IPS-11a (cell line): ENCODE measurements at regions not wholly inside any gene's neighbourhood (a gene's known extent, or its start where the extent isn't known, plus 50 kb on each side); places are given as distances from the start of the nearest gene placed in this dataset.

Source experiments
- H3K4me3 ChIP-seq: one replicate; pipeline ENCODE4 v1.5.1; 2013; ENCODE audit warnings: low read depth, low read length, control low read depth

GRCh38 chr18:71597219-71597618 lies 946.9 kb downstream of the CBLN2 start:
- no peak overlapping the region for H3K4me3 ChIP-seq

DNA sequence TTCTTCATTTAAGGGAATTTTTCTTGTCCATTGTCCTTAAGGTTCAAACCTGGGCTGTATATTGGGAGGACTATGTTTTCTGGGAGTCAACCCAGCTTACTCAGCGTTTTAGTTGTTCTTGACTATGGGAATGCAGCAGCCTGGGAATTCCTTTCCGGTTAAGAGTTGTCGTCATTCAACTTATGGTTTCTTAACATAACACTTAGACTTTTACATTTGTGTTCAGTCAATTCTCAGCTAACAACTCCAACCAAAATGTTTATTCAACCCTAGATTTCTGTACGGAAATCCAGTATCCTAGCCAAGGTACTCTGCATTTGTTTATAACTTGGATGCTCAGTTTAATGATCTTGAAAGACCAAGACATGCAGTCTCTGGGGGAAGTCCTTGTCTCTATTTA lies 960.9 kb downstream of the CBLN2 start:
- H3K4me3 ChIP-seq = no peak overlapping the region

DNA sequence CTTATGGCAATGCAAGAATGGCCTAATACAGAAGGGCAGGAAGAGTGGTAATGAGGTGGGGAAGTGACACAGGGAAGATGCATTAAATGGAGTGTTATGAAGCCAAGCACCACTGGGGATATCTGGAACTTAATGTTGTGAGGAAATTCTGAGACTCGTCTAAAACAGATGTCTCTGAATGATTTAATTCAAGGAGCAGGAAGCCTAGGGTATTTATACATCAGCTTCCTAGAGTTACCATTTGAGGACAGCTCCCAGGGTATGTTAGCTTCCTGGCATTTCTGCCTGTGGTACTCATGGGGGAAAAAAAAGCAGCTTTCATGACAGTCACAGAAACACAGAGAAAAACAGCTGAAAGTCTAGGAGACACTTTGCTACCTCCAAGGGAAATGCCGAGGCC lies 989.5 kb downstream of the CBLN2 start:
- H3K4me3 ChIP-seq = no peak overlapping the region

DNA sequence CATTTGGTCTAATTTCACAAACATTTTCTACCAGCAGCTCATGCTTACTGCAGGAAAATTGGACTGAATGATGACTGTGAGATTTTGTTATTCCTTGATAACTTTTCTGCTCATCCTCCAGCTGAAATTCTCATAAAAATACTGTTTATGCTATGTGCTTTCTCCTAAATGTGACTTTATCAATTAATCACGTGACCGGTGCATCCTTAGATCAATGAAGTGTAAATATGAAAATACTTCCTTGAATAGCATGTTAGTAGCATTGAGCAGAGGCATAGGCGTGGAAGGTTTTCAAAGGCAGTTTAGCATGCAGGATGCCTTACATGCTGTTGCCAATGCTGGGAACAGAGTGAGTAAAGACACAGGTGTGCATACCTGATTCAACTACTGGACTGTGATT lies 1002.5 kb downstream of the CBLN2 start:
- H3K4me3 ChIP-seq = no peak overlapping the region

- H3K4me3 ChIP-seq = no peak overlapping the region
Observed at GRCh38 chr18:71529703-71530303, 1014.3 kb downstream of the CBLN2 start.

DNA sequence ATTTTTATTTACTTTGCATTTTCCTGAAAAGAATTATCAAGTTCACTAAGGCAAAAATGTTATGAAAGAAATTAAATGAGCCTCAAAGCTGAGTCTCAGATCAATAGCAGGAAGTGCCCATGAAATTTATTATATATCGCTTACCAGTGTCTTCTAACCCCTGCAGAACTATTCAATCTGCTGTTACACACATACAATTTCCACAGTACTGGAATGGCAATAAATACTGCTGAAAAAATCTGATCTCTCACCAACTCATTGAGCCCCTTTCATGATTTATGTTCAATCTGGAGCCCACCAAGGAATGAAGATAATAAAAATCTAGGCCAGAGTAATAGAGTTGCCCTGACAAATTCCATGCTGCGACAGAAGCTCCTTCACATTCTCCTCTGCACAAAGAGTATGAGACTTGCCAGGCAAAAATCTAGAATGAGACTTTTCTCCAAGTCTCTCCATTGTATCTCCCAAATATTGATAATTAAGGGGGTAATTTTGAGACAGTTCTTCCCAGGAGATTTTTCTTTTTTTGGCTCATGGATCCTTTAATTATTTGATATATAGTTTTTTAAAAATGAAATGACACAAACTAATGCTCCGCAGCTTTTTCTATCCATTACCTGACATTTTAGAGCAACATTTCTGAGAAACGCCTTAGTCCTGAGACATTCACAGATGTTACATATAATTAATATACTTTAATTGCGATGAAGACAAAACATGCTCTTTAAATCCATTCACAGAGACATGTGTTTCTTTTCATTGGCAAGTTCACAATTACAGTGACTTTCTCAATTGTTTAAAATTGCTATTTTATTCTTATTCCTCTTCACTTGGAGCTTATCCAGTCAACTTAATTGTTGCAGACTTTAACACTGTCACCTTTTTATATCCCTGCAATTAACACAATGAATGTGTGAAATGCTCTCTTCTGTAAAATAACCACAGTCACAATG lies 1020.4 kb downstream of the CBLN2 start:
- H3K4me3 ChIP-seq = no peak overlapping the region

- H3K4me3 ChIP-seq = no peak overlapping the region
Observed at GRCh38 chr18:71505526-71505925, 1038.6 kb downstream of the CBLN2 start.

DNA sequence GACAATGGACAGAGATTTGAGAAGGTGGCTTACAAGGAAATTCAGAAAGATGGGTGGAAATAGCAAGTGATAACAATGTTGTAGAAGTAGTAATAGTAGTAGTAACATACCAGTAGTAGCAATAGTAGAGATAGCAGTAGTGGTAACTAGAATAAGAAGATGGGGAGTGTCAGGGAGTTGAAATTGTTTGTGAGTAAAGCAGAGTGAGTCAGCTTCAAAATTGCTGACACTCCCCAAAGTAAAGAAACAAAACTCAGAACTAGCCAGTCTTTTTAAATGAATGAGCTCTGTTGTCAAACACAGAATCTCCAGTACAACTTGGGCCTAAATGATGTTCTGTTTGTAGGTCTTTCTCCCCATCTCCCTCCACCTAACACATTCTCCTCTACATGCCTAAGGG lies 1040.9 kb downstream of the CBLN2 start:
- H3K4me3 ChIP-seq = no peak overlapping the region

GRCh38 chr18:71485611-71486010 lies 1058.5 kb downstream of the CBLN2 start:
- H3K4me3 ChIP-seq = no peak overlapping the region

- H3K4me3 ChIP-seq = no peak overlapping the region
Observed at GRCh38 chr18:71471963-71472725, 1072.0 kb downstream of the CBLN2 start.

GRCh38 chr18:71456206-71456605 lies 1087.9 kb downstream of the CBLN2 start:
- no peak overlapping the region for H3K4me3 ChIP-seq

- no peak overlapping the region for H3K4me3 ChIP-seq
Observed at GRCh38 chr18:71450257-71450656, 1093.9 kb downstream of the CBLN2 start.

DNA sequence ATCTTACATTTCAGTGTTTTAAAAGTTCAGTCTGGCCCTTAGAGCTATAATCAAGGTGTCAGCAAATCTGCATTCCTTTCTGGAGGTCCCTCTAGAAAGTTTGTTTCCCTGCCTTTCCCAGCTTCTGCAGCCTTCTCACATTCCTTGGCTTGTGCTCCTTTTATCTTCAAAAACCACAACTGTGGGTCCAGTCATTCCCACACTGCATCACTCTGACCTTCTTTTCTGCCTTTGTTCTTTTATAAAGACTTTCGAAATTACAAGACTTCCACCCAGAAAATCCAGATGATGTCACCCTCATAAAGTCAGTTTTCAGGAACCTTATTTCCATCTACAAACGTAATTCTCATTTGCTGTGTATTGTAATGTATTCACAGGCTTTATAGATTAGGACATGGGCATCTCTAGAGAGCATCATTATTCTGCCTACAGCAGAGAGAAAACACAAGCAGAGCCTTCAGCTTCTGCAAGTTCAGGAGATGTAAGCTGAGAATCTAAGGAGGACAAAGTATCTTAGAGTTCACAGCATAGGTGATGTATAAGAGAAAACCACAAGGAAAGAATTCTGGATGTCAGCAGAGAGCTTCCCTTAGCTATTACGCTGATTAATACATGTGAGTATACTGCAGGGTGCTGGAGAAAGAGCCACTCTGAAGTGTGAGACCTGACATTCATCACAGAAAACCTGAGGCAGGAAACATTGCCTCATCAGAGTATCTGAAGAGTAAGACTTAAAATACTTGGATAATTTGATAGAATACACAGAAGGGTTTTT lies 1100.2 kb downstream of the CBLN2 start:
- no peak overlapping the region for H3K4me3 ChIP-seq

DNA sequence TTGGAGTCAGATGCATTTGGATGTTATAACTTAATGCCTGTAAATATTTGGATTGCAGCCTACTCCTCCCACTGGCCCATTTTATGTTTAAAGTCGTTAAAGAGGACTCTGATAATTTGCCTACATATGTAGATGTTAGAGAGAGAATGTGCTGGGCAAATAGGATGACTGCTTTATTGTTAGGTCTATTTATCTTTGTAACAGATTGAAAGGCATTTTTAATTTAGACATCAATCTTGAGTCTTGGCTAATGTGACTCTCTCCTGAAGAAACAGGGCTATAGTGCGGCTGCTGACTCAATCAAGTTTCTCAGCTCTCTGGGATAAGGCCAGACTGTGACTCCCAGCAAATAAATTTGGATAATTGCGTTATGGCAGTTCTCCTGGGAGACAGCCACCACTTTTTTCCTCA lies 1101.4 kb downstream of the CBLN2 start:
- H3K4me3 ChIP-seq = no peak overlapping the region

DNA sequence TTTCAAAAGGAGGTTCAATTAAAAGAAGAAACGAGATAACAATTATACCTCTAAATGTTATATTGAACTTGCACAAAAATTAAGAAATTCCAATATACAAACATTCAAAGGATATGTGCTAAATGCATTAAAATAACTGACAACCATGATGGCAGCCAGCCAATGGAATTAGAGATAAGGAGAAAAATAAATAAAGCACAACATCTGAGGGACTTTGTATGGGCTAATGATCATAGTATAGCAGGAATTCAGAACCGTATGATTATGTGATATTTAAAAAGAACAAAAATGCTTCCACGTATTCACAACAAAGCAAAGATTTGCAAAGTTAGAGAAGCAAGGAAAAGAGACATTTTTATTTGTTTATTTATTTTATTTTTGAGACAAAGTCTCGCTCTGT lies 1103.0 kb downstream of the CBLN2 start:
- H3K4me3 ChIP-seq = no peak overlapping the region

DNA sequence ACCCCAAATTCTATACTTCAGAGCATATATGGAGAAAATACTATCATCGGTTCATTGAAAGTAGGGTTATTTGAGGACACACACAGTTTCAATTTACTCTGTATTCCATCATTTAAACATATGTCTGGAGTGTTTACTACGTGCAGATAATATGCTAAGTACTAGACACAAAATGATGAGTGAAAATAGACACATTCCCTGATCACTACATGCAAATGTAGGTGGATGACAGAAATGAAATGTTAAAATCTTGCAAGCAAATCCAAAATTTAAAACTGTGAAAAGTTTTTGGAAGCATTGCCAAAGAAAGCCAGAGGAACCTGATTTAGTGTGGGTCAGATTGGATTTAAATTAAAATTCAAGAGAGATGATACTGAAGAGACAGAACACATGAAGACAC lies 1106.6 kb downstream of the CBLN2 start:
- no peak overlapping the region for H3K4me3 ChIP-seq

- H3K4me3 ChIP-seq = no peak overlapping the region
Observed at GRCh38 chr18:71433373-71433772, 1110.8 kb downstream of the CBLN2 start.

DNA sequence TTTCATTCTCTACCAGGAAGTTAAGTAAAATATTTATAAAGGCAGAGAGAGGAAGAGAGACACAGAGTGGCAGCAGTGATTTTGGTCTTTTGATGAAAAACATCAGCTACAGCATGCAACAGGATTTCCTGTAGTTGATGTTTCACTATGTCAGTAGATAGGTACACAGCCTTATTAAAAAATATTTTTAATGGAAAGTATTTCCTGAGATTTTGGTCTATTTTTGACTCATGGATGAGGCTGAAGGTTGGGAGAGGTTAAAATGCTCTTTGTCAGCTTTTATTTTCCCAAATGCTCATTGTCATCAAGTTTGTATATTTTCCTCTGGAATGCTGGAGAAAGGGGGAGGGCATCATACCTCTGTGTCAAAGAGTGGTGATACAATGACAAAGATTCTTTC lies 1112.5 kb downstream of the CBLN2 start:
- H3K4me3 ChIP-seq = no peak overlapping the region

DNA sequence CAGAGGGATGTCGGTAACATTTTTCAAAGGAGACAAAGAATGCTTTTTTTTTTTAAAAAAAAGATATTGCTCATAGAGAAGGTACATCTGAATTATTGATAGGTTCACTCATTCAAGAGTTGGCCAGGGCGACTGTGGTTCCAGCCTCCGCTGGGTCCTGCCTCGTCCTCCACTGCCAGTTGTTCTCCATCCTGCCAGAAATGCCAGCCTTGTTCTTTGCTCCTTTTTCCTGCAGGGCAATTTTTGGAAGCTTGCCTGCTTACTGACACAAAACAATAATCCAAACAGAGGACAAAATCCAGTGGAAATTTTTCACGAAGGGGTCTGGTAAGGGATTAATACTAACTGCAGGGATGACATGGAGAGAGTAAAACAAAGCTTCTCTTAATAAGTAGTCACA lies 1113.0 kb downstream of the CBLN2 start:
- H3K4me3 ChIP-seq = no peak overlapping the region

DNA sequence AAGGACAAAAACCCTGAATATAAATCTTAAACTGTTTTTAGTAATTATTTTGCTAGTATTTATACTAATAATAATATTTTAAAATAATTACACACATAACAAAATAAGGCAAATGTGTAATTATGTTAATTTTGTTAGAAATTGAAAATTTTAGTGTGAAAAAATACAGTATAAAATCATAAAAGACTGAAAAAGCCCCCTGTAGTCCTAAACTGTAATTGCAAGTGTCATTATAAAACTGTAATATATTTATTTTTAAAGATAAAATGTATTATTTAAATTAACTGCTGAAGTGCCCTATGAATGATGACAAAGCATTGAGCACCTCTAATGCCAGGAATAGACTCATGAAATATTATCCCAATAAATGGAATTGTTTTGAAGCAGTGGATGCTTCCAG lies 1117.7 kb downstream of the CBLN2 start:
- no peak overlapping the region for H3K4me3 ChIP-seq
